Stimulated activated memory B cell treated with anti-CD40 and anti-IgM and Interleukin-4, amounts not matched to agents 10 μg/mL and 1 μg/mL and 100 μg/mL, for 72 hours (primary cell): ENCODE measurements at regions not wholly inside any gene's neighbourhood (a gene's known extent, or its start where the extent isn't known, plus 50 kb on each side); places are given as distances from the start of the nearest gene placed in this dataset.

Source experiments
- ATAC-seq: fragments of 150-1000 bp; cut with Tn5 transposase; 2 replicates; pipeline ENCODE4 v1.10.0; 2021
- H3K27ac Mint-ChIP-seq: one replicate; pipeline ENCODE4 v1.8.0; 2022; ENCODE audit warnings: mild to moderate bottlenecking, mixed read lengths
- H3K27me3 Mint-ChIP-seq: one replicate; pipeline ENCODE4 v1.8.0; 2022; ENCODE audit warnings: mixed read lengths
- H3K36me3 Mint-ChIP-seq: one replicate; pipeline ENCODE4 v1.8.0; 2022; ENCODE audit warnings: mixed read lengths
- H3K4me1 Mint-ChIP-seq: one replicate; pipeline ENCODE4 v1.8.0; 2022; ENCODE audit warnings: mixed read lengths
- H3K4me3 Mint-ChIP-seq: one replicate; pipeline ENCODE4 v1.8.0; 2022; ENCODE audit warnings: mild to moderate bottlenecking, moderate library complexity, mixed read lengths
- H3K9me3 Mint-ChIP-seq: one replicate; pipeline ENCODE4 v1.8.0; 2022; ENCODE audit warnings: mixed read lengths

GRCh38 chr2:180175736-180176135, 168.6 kb upstream of the CWC22 start:
- ATAC-seq = no peak
- Mint-ChIP-seq H3K36me3 (no peaks in the 10 kb centered on the region), H3K27me3 (no peaks in the 10 kb centered on the region), H3K4me3 (no peak overlapping the region), H3K9me3 (peaks cover 4% of the 10 kb centered on the region), H3K27ac (no peak overlapping the region), H3K4me1 (no peaks in the 10 kb centered on the region)

- no peak overlapping the region for H3K27ac Mint-ChIP-seq
- no peaks in the 10 kb centered on the region for H3K4me1 Mint-ChIP-seq
- H3K4me3 Mint-ChIP-seq = no peak overlapping the region
- peaks cover 5% of the 10 kb centered on the region for H3K36me3 Mint-ChIP-seq
- no peak for ATAC-seq
- H3K27me3 Mint-ChIP-seq = no peaks in the 10 kb centered on the region
- peaks cover 10% of the 10 kb centered on the region for H3K9me3 Mint-ChIP-seq
Observed at GRCh38 chr2:180174580-180174979, 167.5 kb upstream of the CWC22 start.

GRCh38 chr2:180169474-180169873, 162.4 kb upstream of the CWC22 start:
- H3K27ac Mint-ChIP-seq = no peak overlapping the region
- no peak for ATAC-seq
- peaks cover 5% of the 10 kb centered on the region for H3K36me3 Mint-ChIP-seq
- peaks cover 11% of the 10 kb centered on the region for H3K27me3 Mint-ChIP-seq
- H3K4me1 Mint-ChIP-seq = no peaks in the 10 kb centered on the region
- H3K9me3 Mint-ChIP-seq = peaks cover 15% of the 10 kb centered on the region
- H3K4me3 Mint-ChIP-seq = no peak overlapping the region

- H3K36me3 Mint-ChIP-seq = no peaks in the 10 kb centered on the region
- peaks cover 11% of the 10 kb centered on the region for H3K27me3 Mint-ChIP-seq
- ATAC-seq = no peak
- H3K9me3 Mint-ChIP-seq = no peaks in the 10 kb centered on the region
- H3K4me1 Mint-ChIP-seq = no peaks in the 10 kb centered on the region
- no peak overlapping the region for H3K4me3 Mint-ChIP-seq
- H3K27ac Mint-ChIP-seq = no peak overlapping the region
Observed at GRCh38 chr2:180161415-180161814, 154.3 kb upstream of the CWC22 start.

- ATAC-seq = no peak
- Mint-ChIP-seq H3K27me3 (no peaks in the 10 kb centered on the region), H3K4me1 (no peaks in the 10 kb centered on the region), H3K27ac (no peak overlapping the region), H3K4me3 (no peak overlapping the region), H3K9me3 (no peaks in the 10 kb centered on the region), H3K36me3 (no peaks in the 10 kb centered on the region)
Observed at GRCh38 chr2:180159921-180160320, 152.8 kb upstream of the CWC22 start.

GRCh38 chr2:180158961-180159360, 151.9 kb upstream of the CWC22 start:
- Mint-ChIP-seq H3K9me3 (no peaks in the 10 kb centered on the region), H3K4me1 (no peaks in the 10 kb centered on the region), H3K27ac (no peak overlapping the region), H3K27me3 (no peaks in the 10 kb centered on the region), H3K4me3 (no peak overlapping the region), H3K36me3 (no peaks in the 10 kb centered on the region)
- no peak for ATAC-seq

- no peak for ATAC-seq
- H3K4me3 Mint-ChIP-seq = no peak overlapping the region
- H3K27me3 Mint-ChIP-seq = no peaks in the 10 kb centered on the region
- H3K27ac Mint-ChIP-seq = no peak overlapping the region
- H3K4me1 Mint-ChIP-seq = no peaks in the 10 kb centered on the region
- H3K36me3 Mint-ChIP-seq = no peaks in the 10 kb centered on the region
- H3K9me3 Mint-ChIP-seq = no peaks in the 10 kb centered on the region
Observed at GRCh38 chr2:180156651-180157050, 149.6 kb upstream of the CWC22 start.

- H3K27me3 Mint-ChIP-seq = no peaks in the 10 kb centered on the region
- no peak overlapping the region for H3K27ac Mint-ChIP-seq
Observed at GRCh38 chr2:180150606-180151005, 143.5 kb upstream of the CWC22 start.

GRCh38 chr2:180146541-180146940, 139.4 kb upstream of the CWC22 start:
- Mint-ChIP-seq H3K27ac (no peak overlapping the region), H3K36me3 (no peaks in the 10 kb centered on the region), H3K27me3 (no peaks in the 10 kb centered on the region), H3K9me3 (no peaks in the 10 kb centered on the region), H3K4me3 (no peak overlapping the region), H3K4me1 (no peaks in the 10 kb centered on the region)
- ATAC-seq = no peak

More at GRCh38 chr2:180150606-180151005, 143.5 kb upstream of the CWC22 start:
- Mint-ChIP-seq H3K9me3 (no peaks in the 10 kb centered on the region), H3K36me3 (no peaks in the 10 kb centered on the region), H3K4me1 (no peaks in the 10 kb centered on the region), H3K4me3 (no peak overlapping the region)
- no peak for ATAC-seq

GRCh38 chr2:180146114-180146513, 139.0 kb upstream of the CWC22 start:
- H3K4me3 Mint-ChIP-seq = no peak overlapping the region
- ATAC-seq = no peak

GRCh38 chr2:180145163-180145562, 138.1 kb upstream of the CWC22 start:
- H3K9me3 Mint-ChIP-seq = no peaks in the 10 kb centered on the region
- H3K27ac Mint-ChIP-seq = no peak overlapping the region

More at GRCh38 chr2:180146114-180146513, 139.0 kb upstream of the CWC22 start:
- Mint-ChIP-seq H3K27me3 (no peaks in the 10 kb centered on the region), H3K9me3 (no peaks in the 10 kb centered on the region), H3K27ac (no peak overlapping the region), H3K4me1 (no peaks in the 10 kb centered on the region), H3K36me3 (no peaks in the 10 kb centered on the region)

GRCh38 chr2:180144338-180144813, 137.3 kb upstream of the CWC22 start:
- no peak overlapping the region for H3K4me3 Mint-ChIP-seq
- H3K27me3 Mint-ChIP-seq = no peaks in the 10 kb centered on the region
- no peaks in the 10 kb centered on the region for H3K4me1 Mint-ChIP-seq
- H3K27ac Mint-ChIP-seq = no peak overlapping the region
- H3K36me3 Mint-ChIP-seq = no peaks in the 10 kb centered on the region
- ATAC-seq = no peak
- no peaks in the 10 kb centered on the region for H3K9me3 Mint-ChIP-seq

More at GRCh38 chr2:180145163-180145562, 138.1 kb upstream of the CWC22 start:
- Mint-ChIP-seq H3K4me1 (no peaks in the 10 kb centered on the region), H3K36me3 (no peaks in the 10 kb centered on the region), H3K4me3 (no peak overlapping the region), H3K27me3 (no peaks in the 10 kb centered on the region)
- ATAC-seq = no peak

GRCh38 chr2:180143633-180144337, 136.7 kb upstream of the CWC22 start:
- Mint-ChIP-seq H3K4me1 (no peaks in the 10 kb centered on the region), H3K27me3 (no peaks in the 10 kb centered on the region), H3K9me3 (no peaks in the 10 kb centered on the region), H3K36me3 (no peaks in the 10 kb centered on the region), H3K27ac (no peak overlapping the region), H3K4me3 (no peak overlapping the region)
- ATAC-seq = no peak

- ATAC-seq = no peak
- Mint-ChIP-seq H3K9me3 (no peaks in the 10 kb centered on the region), H3K4me3 (no peak overlapping the region), H3K27ac (no peak overlapping the region), H3K27me3 (no peaks in the 10 kb centered on the region), H3K36me3 (no peaks in the 10 kb centered on the region), H3K4me1 (no peaks in the 10 kb centered on the region)
Observed at GRCh38 chr2:180141600-180141999, 134.5 kb upstream of the CWC22 start.

GRCh38 chr2:180133736-180134135, 126.6 kb upstream of the CWC22 start:
- Mint-ChIP-seq H3K36me3 (no peaks in the 10 kb centered on the region), H3K4me1 (no peaks in the 10 kb centered on the region), H3K4me3 (no peak overlapping the region), H3K27ac (no peak overlapping the region), H3K9me3 (no peaks in the 10 kb centered on the region), H3K27me3 (no peaks in the 10 kb centered on the region)
- ATAC-seq = no peak

- no peak for ATAC-seq
- Mint-ChIP-seq H3K27me3 (no peaks in the 10 kb centered on the region), H3K4me1 (peaks cover 6% of the 10 kb centered on the region), H3K4me3 (no peak overlapping the region), H3K27ac (no peak overlapping the region), H3K36me3 (no peaks in the 10 kb centered on the region), H3K9me3 (no peaks in the 10 kb centered on the region)
Observed at GRCh38 chr2:180130403-180130802, 123.3 kb upstream of the CWC22 start.
